ENCODE measurements at regions not wholly inside any gene's neighbourhood (a gene's known extent, or its start where the extent isn't known, plus 50 kb on each side); places are given as distances from the start of the nearest gene placed in this dataset.

- Histone ChIP-seq H3K9ac (ENCODE audit: low read depth, low read length) (no peak overlapping the region), H3K4me1 (ENCODE audit: insufficient read depth, low read length) (no peaks in the 10 kb centered on the region), H3K9me3 (ENCODE audit: insufficient read depth, low read depth, low read length) (no peaks in the 10 kb centered on the region), H3K36me3 (ENCODE audit: insufficient read depth, low read length) (no peaks in the 10 kb centered on the region), H3K27me3 (ENCODE audit: insufficient read depth, low read length) (no peaks in the 10 kb centered on the region), H3K4me3 (ENCODE audit: low read length) (no peak overlapping the region), H3K27ac (ENCODE audit: low read depth, low read length) (no peak overlapping the region)
- WGBS: 87% methylated on average over 9 of the region's 10 CpGs
Measured at GRCh38 chr16:73319261-73319660, 271.3 kb upstream of the ZFHX3 start.

GRCh38 chr16:73317321-73317857 lies 269.5 kb upstream of the ZFHX3 start:
- Histone ChIP-seq H3K36me3 (ENCODE audit: insufficient read depth, low read length) (no peaks in the 10 kb centered on the region), H3K4me3 (ENCODE audit: low read length) (no peak overlapping the region), H3K4me1 (ENCODE audit: insufficient read depth, low read length) (no peaks in the 10 kb centered on the region), H3K9me3 (ENCODE audit: insufficient read depth, low read depth, low read length) (no peaks in the 10 kb centered on the region), H3K9ac (ENCODE audit: low read depth, low read length) (no peak overlapping the region), H3K27me3 (ENCODE audit: insufficient read depth, low read length) (no peaks in the 10 kb centered on the region), H3K27ac (ENCODE audit: low read depth, low read length) (no peak overlapping the region)
- 92% methylated on average over 12 of the region's 12 CpGs for WGBS

GRCh38 chr16:73315645-73316044 lies 267.7 kb upstream of the ZFHX3 start:
- Histone ChIP-seq H3K27me3 (ENCODE audit: insufficient read depth, low read length) (no peaks in the 10 kb centered on the region), H3K9me3 (ENCODE audit: insufficient read depth, low read depth, low read length) (no peaks in the 10 kb centered on the region), H3K27ac (ENCODE audit: low read depth, low read length) (no peak overlapping the region), H3K4me3 (ENCODE audit: low read length) (no peak overlapping the region), H3K9ac (ENCODE audit: low read depth, low read length) (no peak overlapping the region), H3K4me1 (ENCODE audit: insufficient read depth, low read length) (no peaks in the 10 kb centered on the region), H3K36me3 (ENCODE audit: insufficient read depth, low read length) (no peaks in the 10 kb centered on the region)
- WGBS: 93% methylated on average over 4 of the region's 7 CpGs

- Histone ChIP-seq H3K9ac (ENCODE audit: low read depth, low read length) (no peak overlapping the region), H3K36me3 (ENCODE audit: insufficient read depth, low read length) (no peaks in the 10 kb centered on the region), H3K4me1 (ENCODE audit: insufficient read depth, low read length) (no peaks in the 10 kb centered on the region), H3K4me3 (ENCODE audit: low read length) (no peak overlapping the region), H3K27me3 (ENCODE audit: insufficient read depth, low read length) (no peaks in the 10 kb centered on the region), H3K27ac (ENCODE audit: low read depth, low read length) (no peak overlapping the region), H3K9me3 (ENCODE audit: insufficient read depth, low read depth, low read length) (no peaks in the 10 kb centered on the region)
- WGBS: 95% methylated on average over 2 of the region's 2 CpGs
Measured at GRCh38 chr16:73313950-73314349, 266.0 kb upstream of the ZFHX3 start.

- no peaks in the 10 kb centered on the region for H3K27me3 ChIP-seq (ENCODE audit: insufficient read depth, low read length)
- 94% methylated on average over 10 of the region's 10 CpGs for WGBS
- H3K4me3 ChIP-seq (ENCODE audit: low read length): no peak overlapping the region
- H3K4me1 ChIP-seq (ENCODE audit: insufficient read depth, low read length): no peaks in the 10 kb centered on the region
- H3K9me3 ChIP-seq (ENCODE audit: insufficient read depth, low read depth, low read length): no peaks in the 10 kb centered on the region
- H3K27ac ChIP-seq (ENCODE audit: low read depth, low read length): no peak overlapping the region
- H3K9ac ChIP-seq (ENCODE audit: low read depth, low read length): no peak overlapping the region
- H3K36me3 ChIP-seq (ENCODE audit: insufficient read depth, low read length): no peaks in the 10 kb centered on the region
Measured at GRCh38 chr16:73311857-73312723, 264.2 kb upstream of the ZFHX3 start.

- no peak overlapping the region for H3K9ac ChIP-seq (ENCODE audit: low read depth, low read length)
- H3K4me1 ChIP-seq (ENCODE audit: insufficient read depth, low read length): peaks cover 5% of the 10 kb centered on the region; the same call in 1 of the 2 replicates
- H3K27ac ChIP-seq (ENCODE audit: low read depth, low read length): no peak overlapping the region
- H3K36me3 ChIP-seq (ENCODE audit: insufficient read depth, low read length): no peaks in the 10 kb centered on the region
- H3K27me3 ChIP-seq (ENCODE audit: insufficient read depth, low read length): no peaks in the 10 kb centered on the region
- no peaks in the 10 kb centered on the region for H3K9me3 ChIP-seq (ENCODE audit: insufficient read depth, low read depth, low read length)
- H3K4me3 ChIP-seq (ENCODE audit: low read length): no peak overlapping the region
Measured at GRCh38 chr16:73308771-73309170, 260.8 kb upstream of the ZFHX3 start.

- H3K4me1 ChIP-seq (ENCODE audit: insufficient read depth, low read length): peaks cover 5% of the 10 kb centered on the region; the same call in 1 of the 2 replicates
- no peak overlapping the region for H3K9ac ChIP-seq (ENCODE audit: low read depth, low read length)
- no peaks in the 10 kb centered on the region for H3K27me3 ChIP-seq (ENCODE audit: insufficient read depth, low read length)
- no peak overlapping the region for H3K4me3 ChIP-seq (ENCODE audit: low read length)
- 97% methylated on average over 1 of the region's 1 CpG for WGBS
- H3K9me3 ChIP-seq (ENCODE audit: insufficient read depth, low read depth, low read length): no peaks in the 10 kb centered on the region
- no peaks in the 10 kb centered on the region for H3K36me3 ChIP-seq (ENCODE audit: insufficient read depth, low read length)
- no peak overlapping the region for H3K27ac ChIP-seq (ENCODE audit: low read depth, low read length)
Measured at GRCh38 chr16:73306901-73307413, 259.0 kb upstream of the ZFHX3 start.

- WGBS: 90% methylated on average over 14 of the region's 14 CpGs
- no peak overlapping the region for H3K27ac ChIP-seq (ENCODE audit: low read depth, low read length)
- no peaks in the 10 kb centered on the region for H3K36me3 ChIP-seq (ENCODE audit: insufficient read depth, low read length)
- H3K27me3 ChIP-seq (ENCODE audit: insufficient read depth, low read length): no peaks in the 10 kb centered on the region
- no peaks in the 10 kb centered on the region for H3K9me3 ChIP-seq (ENCODE audit: insufficient read depth, low read depth, low read length)
- peaks cover 11% of the 10 kb centered on the region; the same call in 1 of the 2 replicates for H3K4me1 ChIP-seq (ENCODE audit: insufficient read depth, low read length)
- H3K9ac ChIP-seq (ENCODE audit: low read depth, low read length): no peak overlapping the region
- no peak overlapping the region for H3K4me3 ChIP-seq (ENCODE audit: low read length)
Measured at GRCh38 chr16:73304008-73304774, 256.3 kb upstream of the ZFHX3 start.

- Histone ChIP-seq H3K4me1 (ENCODE audit: insufficient read depth, low read length) (peaks cover 15% of the 10 kb centered on the region; the same call in 1 of the 2 replicates), H3K27ac (ENCODE audit: low read depth, low read length) (no peak overlapping the region), H3K36me3 (ENCODE audit: insufficient read depth, low read length) (no peaks in the 10 kb centered on the region), H3K9ac (ENCODE audit: low read depth, low read length) (no peak overlapping the region), H3K4me3 (ENCODE audit: low read length) (no peak overlapping the region), H3K9me3 (ENCODE audit: insufficient read depth, low read depth, low read length) (no peaks in the 10 kb centered on the region), H3K27me3 (ENCODE audit: insufficient read depth, low read length) (no peaks in the 10 kb centered on the region)
- 97% methylated on average over 2 of the region's 3 CpGs for WGBS
Measured at GRCh38 chr16:73302942-73303341, 255.0 kb upstream of the ZFHX3 start.

GRCh38 chr16:73301984-73302383 lies 254.1 kb upstream of the ZFHX3 start:
- Histone ChIP-seq H3K27me3 (ENCODE audit: insufficient read depth, low read length) (no peaks in the 10 kb centered on the region), H3K36me3 (ENCODE audit: insufficient read depth, low read length) (no peaks in the 10 kb centered on the region), H3K27ac (ENCODE audit: low read depth, low read length) (no peak overlapping the region), H3K9me3 (ENCODE audit: insufficient read depth, low read depth, low read length) (no peaks in the 10 kb centered on the region), H3K9ac (ENCODE audit: low read depth, low read length) (no peak overlapping the region), H3K4me1 (ENCODE audit: insufficient read depth, low read length) (peaks cover 15% of the 10 kb centered on the region; the same call in 1 of the 2 replicates), H3K4me3 (ENCODE audit: low read length) (no peak overlapping the region)
- WGBS: 100% methylated on average over 2 of the region's 2 CpGs

- Histone ChIP-seq H3K4me3 (ENCODE audit: low read length) (no peak overlapping the region), H3K9ac (ENCODE audit: low read depth, low read length) (no peak overlapping the region), H3K27ac (ENCODE audit: low read depth, low read length) (no peak overlapping the region), H3K9me3 (ENCODE audit: insufficient read depth, low read depth, low read length) (no peaks in the 10 kb centered on the region), H3K36me3 (ENCODE audit: insufficient read depth, low read length) (no peaks in the 10 kb centered on the region), H3K4me1 (ENCODE audit: insufficient read depth, low read length) (0 out of 2 replicates have a peak, but pooled peaks cover 10% of the 10 kb centered on the region), H3K27me3 (ENCODE audit: insufficient read depth, low read length) (no peaks in the 10 kb centered on the region)
- WGBS: 75% methylated on average over 7 of the region's 7 CpGs
Measured at GRCh38 chr16:73299346-73299745, 251.4 kb upstream of the ZFHX3 start.
